VCaP (cell line): ENCODE measurements at regions not wholly inside any gene's neighbourhood (a gene's known extent, or its start where the extent isn't known, plus 50 kb on each side); places are given as distances from the start of the nearest gene placed in this dataset.

ENCODE experiments used
- H3K27ac ChIP-seq: fragments of 450-650 bp; 2 replicates; pipeline ENCODE4 v1.5.1; 2017
- CTCF ChIP-seq: fragments of 450-650 bp; conservative IDR thresholded peaks from 2 replicates; pipeline ENCODE4 v1.5.1; 2017; ENCODE audit warnings: mild to moderate bottlenecking, moderate library complexity

GRCh38 chr6:81144346-81144745 is 608.1 kb downstream of the TENT5A start:
- no peak overlapping the region for H3K27ac ChIP-seq
- TF ChIP-seq CTCF: no peak

- no peak for TF ChIP-seq CTCF
- no peak overlapping the region for H3K27ac ChIP-seq
Observed at GRCh38 chr6:81138236-81138635, 614.2 kb downstream of the TENT5A start.

GRCh38 chr6:81130969-81131368 is 621.5 kb downstream of the TENT5A start:
- TF ChIP-seq CTCF: no peak
- H3K27ac ChIP-seq: no peak overlapping the region

- H3K27ac ChIP-seq: no peak overlapping the region
- no peak for TF ChIP-seq CTCF
Observed at GRCh38 chr6:81130061-81130460, 622.4 kb downstream of the TENT5A start.

GRCh38 chr6:81128671-81129070 is 623.8 kb downstream of the TENT5A start:
- H3K27ac ChIP-seq: no peak overlapping the region
- no peak for TF ChIP-seq CTCF

- no peak overlapping the region for H3K27ac ChIP-seq
- TF ChIP-seq CTCF: no peak
Observed at GRCh38 chr6:81126150-81126549, 626.3 kb downstream of the TENT5A start.

- no peak overlapping the region for H3K27ac ChIP-seq
- no peak for TF ChIP-seq CTCF
Observed at GRCh38 chr6:81120280-81120679, 632.2 kb downstream of the TENT5A start.

GRCh38 chr6:81105998-81106397 is 646.5 kb downstream of the TENT5A start:
- no peak overlapping the region for H3K27ac ChIP-seq
- no peak for TF ChIP-seq CTCF
